ENCODE measurements at regions not wholly inside any gene's neighbourhood (a gene's known extent, or its start where the extent isn't known, plus 50 kb on each side); places are given as distances from the start of the nearest gene placed in this dataset.
A peak's percentile ranks its signal among the peaks of the same experiment; 100 is the strongest.
"Not testable (repeated sequence)": the region's sequence is repeated elsewhere in the genome, so short reads cannot be mapped to it uniquely, and the experiment has no call there.

DNA sequence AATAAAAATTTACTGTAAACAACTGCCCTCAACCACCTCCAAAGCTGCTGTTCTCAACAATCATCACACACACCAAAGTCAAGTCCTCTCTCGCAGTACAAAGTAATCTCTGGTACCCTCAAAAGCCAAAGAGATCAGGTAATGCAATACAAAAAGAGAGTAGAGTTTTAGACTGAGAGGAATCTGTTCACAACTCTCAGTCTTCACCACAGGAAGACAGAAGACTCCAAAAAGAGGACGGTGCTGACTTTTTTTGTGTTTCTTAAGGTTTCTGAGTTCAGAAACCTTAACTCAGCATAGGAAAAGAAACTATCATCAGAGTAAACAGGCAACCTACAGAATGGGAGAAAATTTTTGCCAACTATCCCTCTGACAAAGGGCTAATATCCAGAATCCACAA lies 1072.3 kb upstream of the DIAPH2 start:
- no peak for DNase-seq (ENCODE audit: low spot score)

DNA sequence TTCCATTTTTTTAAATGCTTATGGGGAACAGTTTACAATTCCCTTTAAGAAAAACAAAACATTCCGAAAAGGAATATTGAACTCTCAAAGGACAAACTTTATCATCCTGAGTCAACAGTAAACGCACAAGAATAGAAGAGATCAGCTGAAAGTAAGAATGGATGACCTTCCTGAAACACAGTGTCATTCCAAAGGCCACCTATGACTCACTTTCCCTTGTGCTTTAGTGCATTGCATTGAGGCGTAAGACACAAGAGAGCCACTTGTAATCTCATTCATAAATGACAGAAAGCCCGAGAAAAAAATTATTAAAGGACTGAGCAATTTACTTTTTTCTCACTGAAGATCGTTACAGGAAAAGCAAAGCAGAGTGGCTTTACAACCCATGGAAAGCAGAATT lies 1062.4 kb upstream of the DIAPH2 start:
- no peak for DNase-seq (ENCODE audit: low spot score)

DNA sequence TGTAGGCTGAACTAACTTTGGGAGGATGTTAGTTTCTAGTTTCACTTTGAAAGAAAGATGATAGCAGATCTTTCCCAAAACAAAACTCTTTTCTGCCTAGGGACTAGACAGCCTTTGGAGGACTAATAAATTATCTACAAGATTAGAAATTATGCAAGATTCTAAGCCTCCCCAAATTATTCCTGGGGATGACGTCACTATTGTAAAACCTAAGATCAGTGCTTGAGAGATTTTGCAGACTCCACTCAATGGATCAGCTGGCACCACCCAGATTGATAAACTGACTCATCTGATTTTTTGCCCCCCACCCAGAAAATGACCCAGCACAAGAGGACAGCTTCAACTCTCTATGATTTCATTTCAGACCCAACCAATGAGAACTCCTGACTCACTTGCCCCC lies 1057.9 kb upstream of the DIAPH2 start:
- no peak for DNase-seq (ENCODE audit: low spot score)

DNA sequence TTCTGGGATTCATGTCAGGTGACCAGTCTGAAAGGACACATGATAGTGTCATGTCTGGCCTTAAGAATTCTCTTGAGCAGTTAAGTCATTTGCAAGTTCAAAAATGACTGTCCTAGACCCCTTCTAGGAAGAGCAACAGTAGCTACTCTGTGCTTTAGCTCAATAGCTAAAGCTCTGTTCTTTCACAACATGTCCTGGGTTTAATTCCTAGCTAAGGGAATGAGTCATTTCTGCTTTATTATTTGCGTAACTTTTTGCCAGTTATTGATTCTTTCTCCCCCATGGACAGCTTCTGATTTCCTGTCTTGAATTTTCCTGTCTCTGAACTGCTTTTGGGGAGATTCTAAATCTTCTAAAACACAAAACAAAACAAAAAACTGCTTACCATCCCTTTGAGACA lies 1055.8 kb upstream of the DIAPH2 start:
- DNase-seq (ENCODE audit: low spot score): no peak

DNA sequence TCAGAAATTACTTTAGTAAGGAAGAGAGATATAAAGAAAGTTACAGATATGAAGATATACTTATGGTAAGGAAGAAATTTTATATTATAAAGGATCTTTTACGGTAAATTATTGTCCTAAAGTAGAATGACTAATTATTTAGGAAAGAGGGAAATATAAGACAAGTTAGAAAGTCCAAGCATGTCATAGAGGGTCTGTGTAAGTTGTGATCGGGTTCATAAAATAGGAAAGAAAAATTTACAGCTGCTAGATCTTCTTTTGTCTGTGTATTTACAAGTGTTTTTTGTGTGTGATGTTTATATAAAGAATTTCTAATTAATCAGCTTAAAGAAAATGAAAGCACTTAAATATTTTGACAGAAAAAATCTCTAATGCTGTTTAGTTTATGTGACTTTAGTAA lies 1054.9 kb upstream of the DIAPH2 start:
- DNase-seq (ENCODE audit: low spot score): no peak

DNA sequence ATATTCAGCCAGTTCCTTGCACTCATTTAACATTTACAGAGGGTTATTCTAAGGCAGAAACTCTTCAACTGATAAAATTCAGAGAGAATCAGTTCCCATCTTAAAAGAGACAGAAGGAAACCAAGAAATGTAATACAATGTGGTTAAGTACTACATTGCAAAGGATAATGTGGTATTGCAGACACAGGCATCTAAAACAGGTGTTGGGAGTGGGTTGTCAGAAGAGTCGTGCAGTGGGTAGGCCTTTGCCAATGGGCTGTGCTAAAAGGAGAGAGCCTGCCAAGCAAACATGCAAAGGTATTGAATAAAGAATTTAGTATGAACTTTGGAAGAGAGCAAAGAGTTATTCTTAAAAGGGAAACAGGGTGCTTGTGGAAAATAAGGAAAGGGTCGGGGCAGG lies 1044.4 kb upstream of the DIAPH2 start:
- DNase-seq (ENCODE audit: low spot score): no peak

DNA sequence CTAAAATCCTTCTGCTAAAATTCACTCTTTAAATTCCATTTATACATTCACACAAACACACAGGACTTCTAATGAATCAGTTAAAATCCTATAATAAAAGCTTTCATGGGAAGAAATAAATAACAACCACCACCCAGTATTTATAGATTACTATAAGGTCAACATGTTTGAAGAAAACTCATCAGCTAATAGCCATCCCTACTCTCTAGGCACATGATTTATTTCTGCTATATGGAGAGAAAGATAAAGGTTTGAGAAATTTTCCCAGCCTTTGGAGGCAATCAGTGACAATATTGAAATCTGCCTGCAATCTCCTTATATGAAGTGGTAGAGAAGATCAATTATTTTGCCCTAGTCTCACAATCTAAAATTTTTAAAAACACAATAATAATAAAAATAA lies 1038.9 kb upstream of the DIAPH2 start:
- no peak for DNase-seq (ENCODE audit: low spot score)

DNA sequence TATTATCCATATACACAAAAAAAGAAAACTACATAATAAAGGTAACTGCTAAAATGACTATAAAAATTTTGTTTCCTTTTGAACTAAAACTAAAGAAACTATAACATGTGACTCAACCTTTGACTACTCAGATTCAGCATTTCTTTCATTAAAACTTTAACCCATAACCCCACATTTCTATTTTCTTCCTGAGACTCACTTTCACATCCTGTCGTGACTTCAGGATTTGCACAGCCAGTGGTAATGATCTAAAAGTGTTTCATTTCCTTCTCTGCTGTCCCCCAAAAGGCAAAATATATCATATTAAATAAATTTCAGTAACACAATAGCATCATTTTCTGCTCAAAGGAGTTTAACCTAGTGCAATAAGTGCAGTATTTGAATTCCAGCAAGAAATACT lies 1022.4 kb upstream of the DIAPH2 start:
- no peak for DNase-seq (ENCODE audit: low spot score)

DNA sequence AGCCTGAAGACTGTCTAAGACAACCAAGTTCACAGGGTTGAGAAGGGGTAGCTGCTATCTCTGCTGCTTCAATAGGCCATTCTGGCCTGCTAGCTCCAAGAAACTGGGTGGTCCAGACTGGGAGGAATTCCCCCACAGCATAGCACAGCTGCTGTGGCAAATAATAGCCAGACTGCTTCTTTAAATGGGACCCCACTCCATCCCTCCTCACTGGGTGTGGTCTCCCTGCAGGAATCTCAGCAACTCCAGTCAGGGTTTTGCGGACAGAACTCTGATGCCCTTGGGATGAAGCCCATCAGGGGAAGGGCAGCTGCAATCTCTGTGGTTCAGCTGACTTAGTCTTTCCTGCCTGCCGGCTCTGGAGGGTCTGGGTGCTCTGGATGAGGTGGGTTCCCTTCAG lies 1018.6 kb upstream of the DIAPH2 start:
- DNase-seq (ENCODE audit: low spot score): no peak

DNA sequence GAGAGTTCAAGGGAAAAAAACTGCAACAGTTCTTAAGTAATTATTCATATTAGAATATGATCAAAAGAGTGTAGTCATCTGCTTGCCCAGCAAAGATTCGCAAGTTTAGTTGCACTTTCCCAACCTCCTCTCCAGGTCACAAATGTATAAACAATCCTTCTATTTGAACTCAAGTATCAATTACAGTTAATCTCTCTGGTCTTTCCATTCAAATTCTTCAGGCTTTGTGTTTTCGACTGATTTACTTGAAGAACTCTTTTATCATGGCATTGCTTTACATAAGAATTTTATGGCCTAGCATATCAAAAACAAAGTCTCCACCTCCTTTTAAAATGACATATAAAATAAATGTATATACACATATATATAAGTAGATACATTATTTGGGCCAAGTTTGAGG lies 1009.6 kb upstream of the DIAPH2 start:
- DNase-seq (ENCODE audit: low spot score): no peak

DNA sequence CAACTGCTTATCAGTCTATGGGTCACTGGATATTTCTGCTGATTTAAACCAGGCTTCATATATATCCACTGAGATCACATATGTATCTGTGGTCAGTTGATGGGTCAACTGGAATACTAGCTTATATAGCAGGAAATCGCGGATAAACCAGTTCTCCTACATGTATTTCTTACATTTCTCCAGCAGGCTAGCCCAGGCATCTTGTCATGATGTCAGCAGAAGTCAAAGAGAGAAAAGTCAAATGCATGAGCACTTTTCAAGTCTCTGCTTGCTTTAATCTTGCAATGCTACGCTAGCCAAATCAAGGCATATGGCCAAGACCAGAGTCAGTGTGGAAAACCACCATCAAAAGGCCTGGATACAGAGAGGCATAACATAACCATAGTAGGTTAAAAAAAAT lies 1008.8 kb upstream of the DIAPH2 start:
- no peak for DNase-seq (ENCODE audit: low spot score)

DNA sequence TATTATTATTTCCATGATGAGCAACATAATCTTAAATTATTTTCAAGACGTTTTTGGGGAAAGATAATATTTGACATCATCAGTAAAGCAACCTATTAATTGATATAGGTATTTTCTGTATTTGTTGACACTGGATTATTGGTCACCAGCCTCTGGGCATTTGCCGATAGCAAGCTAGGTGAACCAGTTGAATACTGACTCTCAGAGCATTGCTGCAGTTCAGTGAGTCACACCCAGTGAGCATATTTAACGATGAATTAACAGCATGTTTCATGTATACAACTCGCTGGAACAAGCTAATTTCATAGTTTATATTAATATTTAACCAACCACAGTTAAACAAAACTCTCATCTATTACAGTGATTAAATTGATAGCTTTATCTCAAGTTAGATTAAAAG lies 1006.0 kb upstream of the DIAPH2 start:
- no peak for DNase-seq (ENCODE audit: low spot score)

DNA sequence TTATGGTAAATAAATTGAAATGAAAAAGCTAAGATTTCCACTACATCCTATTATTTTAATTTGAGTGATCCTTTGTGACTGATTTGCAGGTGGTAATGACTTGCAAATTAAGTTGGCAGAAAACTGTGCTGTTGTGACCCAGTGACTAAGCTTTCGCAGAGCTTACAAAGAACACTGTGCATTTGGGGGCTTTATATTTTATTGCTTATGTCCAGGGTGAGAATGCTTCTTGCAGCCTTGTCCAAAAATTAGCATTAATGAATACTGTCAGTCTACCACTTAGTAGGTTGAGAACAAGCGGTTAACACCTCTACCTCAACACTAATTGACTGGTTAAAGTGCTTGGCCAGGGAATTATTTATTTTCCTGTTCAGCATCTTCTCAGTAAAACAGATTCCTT lies 991.3 kb upstream of the DIAPH2 start:
- DNase-seq (ENCODE audit: low spot score): no peak

DNA sequence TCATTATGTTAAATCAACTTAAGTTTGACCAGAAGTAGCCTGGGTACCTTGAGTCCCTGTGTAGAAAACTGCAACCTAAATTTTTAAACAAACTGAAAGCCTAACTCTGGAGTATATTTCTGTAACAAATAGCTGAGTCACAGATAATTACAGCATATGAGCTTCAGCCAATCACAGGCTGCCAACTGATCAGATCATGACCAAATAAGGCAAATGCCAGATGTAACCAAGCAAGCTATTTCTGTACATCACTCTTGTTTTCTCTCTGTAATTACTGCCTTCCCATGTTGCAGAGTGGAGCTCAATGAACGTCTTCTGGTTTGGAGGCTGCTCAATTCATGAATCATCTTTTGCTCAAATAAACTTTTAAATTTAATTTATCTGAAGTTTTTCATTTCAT lies 980.9 kb upstream of the DIAPH2 start:
- no peak for DNase-seq (ENCODE audit: low spot score)

DNA sequence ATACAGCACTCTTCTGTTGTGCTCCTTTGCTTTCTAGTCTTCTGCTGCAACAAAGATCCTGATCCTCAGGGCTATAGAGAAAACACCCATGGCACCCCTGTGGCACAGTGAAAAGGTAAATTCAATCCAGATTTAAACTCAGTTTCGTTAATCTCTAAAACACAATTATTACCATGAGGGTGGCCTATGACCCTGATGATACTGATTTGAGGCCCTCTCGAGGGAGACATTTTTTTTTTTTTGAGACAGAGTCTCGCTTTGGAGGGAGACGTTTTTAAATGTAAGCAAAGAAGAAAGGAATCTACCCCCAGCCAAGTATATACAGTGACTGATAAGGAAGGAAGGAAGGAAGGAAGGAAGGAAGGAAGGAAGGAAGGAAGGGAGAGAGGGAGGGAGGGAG lies 967.8 kb upstream of the DIAPH2 start:
- no peak for DNase-seq (ENCODE audit: low spot score)

DNA sequence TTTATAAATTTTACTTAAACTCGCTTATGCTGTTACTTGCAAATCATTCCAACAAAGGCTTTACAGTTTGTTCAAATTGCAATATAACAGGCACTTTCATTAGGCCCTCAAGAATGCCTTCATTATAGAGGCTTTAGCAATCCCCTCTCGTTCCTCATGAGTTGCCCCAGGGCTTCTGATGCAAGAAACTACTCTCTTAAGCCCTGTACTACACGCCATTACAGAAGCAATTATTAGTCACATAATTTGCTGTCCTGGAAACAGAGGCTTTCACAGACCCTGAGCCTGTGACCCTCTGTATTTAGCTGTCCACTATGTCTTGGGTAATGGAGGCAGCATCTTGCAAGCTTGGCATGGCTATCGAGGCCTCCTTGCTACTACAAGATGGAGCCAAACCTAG lies 965.9 kb upstream of the DIAPH2 start:
- DNase-seq (ENCODE audit: low spot score): no peak

DNA sequence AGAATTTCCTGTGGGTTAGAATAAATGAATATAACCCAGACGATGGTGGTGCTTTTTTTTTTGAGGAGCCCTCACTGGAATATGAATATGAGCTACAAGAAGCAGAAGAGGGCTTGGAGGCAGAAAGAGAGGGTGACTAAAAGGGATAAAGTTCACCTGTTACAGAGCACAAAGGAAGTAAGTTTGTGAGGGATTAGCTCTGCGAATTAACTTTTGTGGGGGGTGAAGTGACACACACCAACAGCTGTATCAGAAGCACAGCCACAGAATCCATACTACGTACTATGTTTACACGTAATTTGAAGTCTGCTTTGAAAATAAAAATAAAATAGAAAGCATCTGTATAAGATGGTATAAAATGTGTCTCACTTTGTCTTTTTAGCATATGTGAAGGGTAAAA lies 963.6 kb upstream of the DIAPH2 start:
- DNase-seq (ENCODE audit: low spot score): no peak

DNA sequence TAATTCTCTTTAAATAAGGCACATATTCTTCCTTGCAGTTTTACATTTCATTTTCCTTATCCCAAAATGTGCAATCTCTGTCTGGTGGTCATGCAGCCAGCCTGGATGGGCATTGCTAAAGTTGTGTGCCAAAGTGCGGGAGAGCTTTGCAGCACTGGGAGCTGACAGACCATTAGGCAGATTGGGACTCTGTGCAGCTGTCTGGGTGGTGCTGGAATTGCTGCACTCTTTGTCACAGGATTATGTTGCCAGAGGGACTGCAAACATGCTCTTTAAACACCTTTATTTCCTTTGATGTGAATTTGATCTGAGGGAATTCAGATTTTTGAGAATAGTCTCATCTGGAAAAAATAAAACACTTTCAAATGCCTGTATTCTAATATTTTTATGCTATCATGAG lies 956.2 kb upstream of the DIAPH2 start:
- DNase-seq (ENCODE audit: low spot score): no peak

DNA sequence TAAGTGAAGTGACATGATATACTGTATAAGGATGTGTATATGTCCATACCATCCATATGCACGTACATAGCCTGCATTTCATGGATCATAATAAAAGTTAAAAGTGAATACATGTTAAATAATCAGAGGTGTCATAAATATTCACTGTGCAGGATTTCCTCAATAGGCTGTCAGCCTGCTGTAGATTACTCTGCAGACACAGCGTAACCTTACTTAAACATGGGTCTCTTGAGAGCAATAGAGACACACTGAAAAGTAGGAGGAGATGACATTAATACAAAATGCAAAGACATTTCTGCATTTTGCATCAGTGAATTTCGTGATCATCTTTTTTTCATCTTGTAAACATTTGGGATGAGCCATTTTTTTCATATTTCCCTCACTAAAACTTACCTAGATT lies 955.2 kb upstream of the DIAPH2 start:
- DNase-seq (ENCODE audit: low spot score): no peak

DNA sequence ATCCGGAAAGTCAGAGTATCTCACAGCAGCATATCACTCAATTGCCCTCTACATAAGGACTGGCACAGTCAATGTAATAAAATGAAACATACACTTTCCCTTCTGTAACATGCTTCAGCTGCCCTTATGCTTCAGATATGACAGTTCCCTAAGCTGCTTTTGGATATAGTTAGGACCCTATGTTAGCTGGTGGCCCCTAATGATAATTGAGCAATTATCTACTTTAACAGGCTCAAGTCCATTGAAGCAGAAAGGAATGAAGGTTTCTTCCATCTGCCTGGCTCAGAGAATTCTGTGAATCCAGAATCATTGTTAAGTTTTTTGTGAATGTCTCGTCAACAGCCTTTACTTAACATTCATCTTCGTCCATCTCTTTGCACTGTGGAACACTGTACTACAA lies 951.2 kb upstream of the DIAPH2 start:
- DNase-seq (ENCODE audit: low spot score): no peak

DNA sequence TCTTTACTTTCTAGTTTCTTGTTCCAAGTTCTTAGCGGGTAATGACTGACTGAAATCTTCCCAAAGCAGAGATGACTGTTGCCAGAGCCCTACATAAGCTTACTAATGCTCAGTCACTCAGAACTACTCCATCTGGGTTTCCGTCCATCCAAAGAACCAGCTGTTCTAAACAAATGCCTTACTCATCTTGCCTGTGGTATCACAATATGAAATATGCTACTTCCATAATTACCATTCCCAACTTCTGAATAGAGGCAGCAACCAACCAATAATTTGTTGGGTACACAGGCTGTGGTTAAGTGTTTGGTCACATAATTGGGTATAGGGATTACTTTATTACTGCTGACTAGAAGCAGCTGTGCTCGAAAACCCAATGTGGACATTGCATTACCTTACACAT lies 930.2 kb upstream of the DIAPH2 start:
- no peak for DNase-seq (ENCODE audit: low spot score)

DNA sequence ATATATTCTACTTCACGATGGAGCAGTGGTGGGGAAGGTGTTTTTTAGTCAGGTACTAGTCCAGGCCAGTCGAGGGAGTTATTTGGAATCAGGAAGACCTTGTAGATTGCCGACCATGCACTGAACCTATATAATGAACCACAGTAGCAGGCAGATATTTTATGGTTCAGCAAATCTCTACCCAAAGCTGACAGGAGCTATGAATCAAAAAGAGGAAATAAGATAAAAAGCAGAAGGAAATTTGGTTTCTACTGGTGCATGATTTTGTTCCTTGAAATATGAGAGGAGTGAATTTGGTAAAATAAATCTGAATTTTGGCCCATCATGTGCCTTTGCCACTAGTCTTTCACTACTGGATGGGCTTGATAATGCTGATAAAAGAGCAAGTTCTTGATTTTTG lies 924.3 kb upstream of the DIAPH2 start:
- DNase-seq (ENCODE audit: low spot score): no peak

DNA sequence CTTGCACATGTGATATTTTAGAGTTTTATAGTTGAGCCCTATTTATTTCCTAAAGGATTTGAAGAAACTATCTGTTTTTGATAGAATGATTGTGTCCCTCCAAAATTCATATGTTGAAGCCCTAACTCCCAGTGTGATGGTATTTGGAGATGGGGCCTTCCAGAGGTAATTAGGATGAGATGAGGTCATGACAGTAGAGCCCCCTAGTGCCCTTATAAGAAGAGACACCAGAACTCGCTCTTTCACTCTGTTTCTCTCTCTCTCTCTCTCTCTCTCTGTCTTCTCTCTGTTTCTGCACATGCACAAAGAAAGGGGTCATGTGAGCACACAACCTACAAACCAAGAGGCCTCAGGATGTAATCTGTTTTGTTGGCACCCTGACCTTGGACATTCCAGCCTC lies 921.9 kb upstream of the DIAPH2 start:
- DNase-seq (ENCODE audit: low spot score): no peak

DNA sequence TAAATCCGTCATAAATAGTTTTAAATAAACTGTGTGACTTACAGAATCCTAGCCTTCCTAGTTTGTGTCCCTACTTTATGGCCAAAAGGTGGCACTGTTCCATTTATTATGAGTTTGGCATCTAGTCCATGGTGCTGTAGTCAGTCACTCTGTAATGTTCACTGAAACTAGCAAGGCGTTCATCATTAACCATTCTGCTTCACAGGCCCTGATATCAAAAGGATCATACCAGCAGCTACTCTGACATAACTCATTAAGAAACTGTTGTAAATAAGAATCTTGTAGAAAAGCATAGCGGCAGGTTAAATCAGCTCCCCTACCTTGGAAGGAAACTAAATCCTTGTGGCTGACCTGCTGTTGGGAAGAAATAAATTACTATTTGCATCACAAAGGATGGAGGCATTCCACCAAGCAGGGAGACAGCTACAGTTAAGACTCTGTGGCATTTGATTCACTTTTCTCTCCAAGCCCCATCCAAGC lies 919.6 kb upstream of the DIAPH2 start:
- DNase-seq (ENCODE audit: low spot score): peak; percentile 10

DNA sequence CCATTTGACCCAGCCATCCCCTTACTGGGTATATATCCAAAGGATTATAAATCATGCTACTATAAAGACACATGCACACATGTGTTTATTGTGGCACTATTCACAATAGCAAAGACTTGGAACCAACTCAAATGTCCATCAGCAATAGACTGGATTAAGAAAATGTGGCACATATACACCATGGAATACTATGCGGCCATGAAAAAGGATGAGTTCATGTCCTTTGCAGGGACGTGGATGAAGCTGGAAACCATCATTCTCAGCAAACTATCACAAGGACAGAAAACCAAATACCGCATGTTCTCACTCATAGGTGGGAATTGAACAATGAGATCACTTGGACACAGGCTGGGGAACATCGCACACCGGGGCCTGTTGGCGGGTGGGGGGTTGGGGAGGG lies 913.4 kb upstream of the DIAPH2 start:
- DNase-seq (ENCODE audit: low spot score): not testable (repeated sequence)
